ENCODE measurements at regions not wholly inside any gene's neighbourhood (a gene's known extent, or its start where the extent isn't known, plus 50 kb on each side); places are given as distances from the start of the nearest gene placed in this dataset.
"Not testable (repeated sequence)": the region's sequence is repeated elsewhere in the genome, so short reads cannot be mapped to it uniquely, and the experiment has no call there.

DNA sequence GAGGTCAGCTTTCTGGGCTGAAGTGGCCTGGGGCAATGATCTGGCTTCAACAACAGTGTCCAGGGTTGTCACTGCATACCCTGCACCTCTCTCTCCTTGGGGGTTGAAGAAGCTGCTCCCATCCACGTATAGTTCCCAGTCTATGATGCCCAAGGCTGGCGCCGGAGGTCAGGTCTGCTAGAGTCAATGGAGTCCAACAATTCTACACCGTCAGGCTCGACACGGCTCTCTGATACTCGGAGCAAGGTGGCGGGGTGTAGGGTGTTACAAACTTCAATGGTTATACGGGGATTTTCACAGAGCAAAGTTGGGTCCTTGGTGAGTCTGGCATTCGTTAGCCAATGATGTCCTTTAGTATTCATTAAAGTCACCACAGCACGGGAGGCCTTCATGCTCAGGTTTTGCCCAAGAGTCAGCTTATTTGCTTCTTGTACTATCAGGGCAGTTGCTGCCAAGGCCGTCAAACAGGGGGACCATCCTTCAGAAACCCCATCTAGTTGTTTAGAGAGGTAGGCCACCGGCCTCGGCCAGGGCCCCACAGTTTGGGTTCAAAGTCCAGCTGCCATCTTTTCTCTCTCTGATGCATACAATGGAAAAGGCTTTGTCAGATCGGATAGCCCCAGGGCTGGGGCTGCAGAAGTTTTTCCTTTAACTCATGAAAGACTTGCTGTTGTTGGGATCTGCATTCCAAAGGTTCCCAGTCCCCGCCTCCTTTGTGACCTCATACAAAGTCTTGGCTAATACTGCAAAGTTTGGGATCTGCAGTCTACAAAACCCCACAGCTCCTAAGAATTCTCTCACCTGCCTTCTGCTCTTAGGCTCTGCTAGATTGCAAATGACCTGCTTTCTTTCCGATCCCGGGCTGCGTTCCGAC is 128.1 kb downstream of the ADRA2C start:
- H3K27me3 ChIP-seq (ENCODE audit: low read length); H3K9me2 ChIP-seq (replicated peaks; ENCODE audit: insufficient read depth, low read length); H3K27ac ChIP-seq (ENCODE audit: low read length); H3K4me1 ChIP-seq (ENCODE audit: low read length); H4K20me1 ChIP-seq (ENCODE audit: insufficient read depth, low read depth, low read length); H3K9ac ChIP-seq (ENCODE audit: low read length); H3K4me2 ChIP-seq (ENCODE audit: low read depth, low read length, poor library complexity, severe bottlenecking); H3K9me3 ChIP-seq (ENCODE audit: low read length); H3K4me3 ChIP-seq (ENCODE audit: low read length); H3K79me2 ChIP-seq (ENCODE audit: low read length); DNase-seq; H3K36me3 ChIP-seq (ENCODE audit: insufficient read depth, low read length); H2AFZ ChIP-seq (ENCODE audit: low read length): not testable (repeated sequence)

- Histone ChIP-seq H3K9me2 (replicated peaks; ENCODE audit: insufficient read depth, low read length) (no peaks in the 10 kb centered on the region), H3K36me3 (ENCODE audit: insufficient read depth, low read length) (no peaks in the 10 kb centered on the region), H3K4me2 (ENCODE audit: low read depth, low read length, poor library complexity, severe bottlenecking) (no peak overlapping the region), H3K27ac (ENCODE audit: low read length) (no peak overlapping the region), H3K9ac (ENCODE audit: low read length) (no peak overlapping the region), H2AFZ (ENCODE audit: low read length) (no peak overlapping the region), H3K9me3 (ENCODE audit: low read length) (no peaks in the 10 kb centered on the region), H3K79me2 (ENCODE audit: low read length) (no peaks in the 10 kb centered on the region), H3K4me3 (ENCODE audit: low read length) (no peak overlapping the region), H3K4me1 (ENCODE audit: low read length) (no peaks in the 10 kb centered on the region), H3K27me3 (ENCODE audit: low read length) (no peaks in the 10 kb centered on the region), H4K20me1 (ENCODE audit: insufficient read depth, low read depth, low read length) (no peaks in the 10 kb centered on the region)
- no peak for DNase-seq
Measured at GRCh38 chr4:3896441-3896840, 130.3 kb downstream of the ADRA2C start.

DNA sequence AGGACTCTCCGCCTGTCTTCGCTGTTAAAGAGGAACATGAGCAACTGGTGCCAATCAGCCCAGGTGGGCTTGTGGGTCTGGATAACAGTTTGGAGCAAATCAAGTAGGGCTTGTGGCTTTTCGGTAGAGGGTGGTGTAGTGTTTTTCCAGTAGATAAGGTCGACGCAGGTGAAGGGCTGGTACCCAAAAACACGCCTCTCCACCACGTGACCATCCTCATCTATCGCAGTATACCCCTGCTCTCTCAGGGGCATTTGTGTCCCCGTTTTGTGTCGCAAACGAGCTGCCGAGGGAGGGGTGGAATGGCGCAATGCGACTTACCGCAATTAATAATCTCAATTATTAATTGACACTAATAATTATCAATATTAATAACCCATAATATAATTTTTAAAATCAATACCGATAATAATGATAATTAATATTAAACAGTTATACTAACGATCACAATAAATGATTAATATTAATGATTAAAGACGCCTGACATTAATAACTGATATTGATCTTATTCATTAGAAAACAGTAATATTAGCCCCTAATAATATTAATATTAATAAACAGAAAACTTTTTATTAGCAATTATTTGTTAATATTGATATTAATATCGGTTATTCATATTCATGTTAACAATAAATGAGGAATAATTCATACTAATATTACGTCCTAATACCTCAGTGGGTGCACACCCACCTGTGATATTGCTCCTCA is 130.8 kb downstream of the ADRA2C start:
- H2AFZ ChIP-seq (ENCODE audit: low read length); H3K27me3 ChIP-seq (ENCODE audit: low read length); H3K27ac ChIP-seq (ENCODE audit: low read length); H4K20me1 ChIP-seq (ENCODE audit: insufficient read depth, low read depth, low read length); H3K4me2 ChIP-seq (ENCODE audit: low read depth, low read length, poor library complexity, severe bottlenecking); H3K9me2 ChIP-seq (replicated peaks; ENCODE audit: insufficient read depth, low read length); H3K9me3 ChIP-seq (ENCODE audit: low read length); H3K36me3 ChIP-seq (ENCODE audit: insufficient read depth, low read length); DNase-seq; H3K9ac ChIP-seq (ENCODE audit: low read length); H3K4me1 ChIP-seq (ENCODE audit: low read length); H3K4me3 ChIP-seq (ENCODE audit: low read length); H3K79me2 ChIP-seq (ENCODE audit: low read length): not testable (repeated sequence)

- H3K4me3 ChIP-seq (ENCODE audit: low read length): no peak overlapping the region
- H3K4me1 ChIP-seq (ENCODE audit: low read length): no peaks in the 10 kb centered on the region
- no peak overlapping the region for H3K4me2 ChIP-seq (ENCODE audit: low read depth, low read length, poor library complexity, severe bottlenecking)
- H3K9me2 ChIP-seq (replicated peaks; ENCODE audit: insufficient read depth, low read length): no peaks in the 10 kb centered on the region
- H3K27ac ChIP-seq (ENCODE audit: low read length): no peak overlapping the region
- no peaks in the 10 kb centered on the region for H4K20me1 ChIP-seq (ENCODE audit: insufficient read depth, low read depth, low read length)
- DNase-seq: no peak
- no peaks in the 10 kb centered on the region for H3K36me3 ChIP-seq (ENCODE audit: insufficient read depth, low read length)
- H3K9me3 ChIP-seq (ENCODE audit: low read length): no peaks in the 10 kb centered on the region
- no peak overlapping the region for H2AFZ ChIP-seq (ENCODE audit: low read length)
- no peak overlapping the region for H3K9ac ChIP-seq (ENCODE audit: low read length)
- H3K27me3 ChIP-seq (ENCODE audit: low read length): no peaks in the 10 kb centered on the region
- no peaks in the 10 kb centered on the region for H3K79me2 ChIP-seq (ENCODE audit: low read length)
Measured at GRCh38 chr4:3898098-3898497, 131.9 kb downstream of the ADRA2C start.

- not testable (repeated sequence) for H3K9ac ChIP-seq (ENCODE audit: low read length); H3K36me3 ChIP-seq (ENCODE audit: insufficient read depth, low read length); H3K27ac ChIP-seq (ENCODE audit: low read length); H4K20me1 ChIP-seq (ENCODE audit: insufficient read depth, low read depth, low read length); H3K4me1 ChIP-seq (ENCODE audit: low read length); H2AFZ ChIP-seq (ENCODE audit: low read length); H3K27me3 ChIP-seq (ENCODE audit: low read length); H3K9me3 ChIP-seq (ENCODE audit: low read length); H3K4me3 ChIP-seq (ENCODE audit: low read length); H3K79me2 ChIP-seq (ENCODE audit: low read length); DNase-seq; H3K9me2 ChIP-seq (replicated peaks; ENCODE audit: insufficient read depth, low read length); H3K4me2 ChIP-seq (ENCODE audit: low read depth, low read length, poor library complexity, severe bottlenecking)
Measured at GRCh38 chr4:3898928-3899327, 132.7 kb downstream of the ADRA2C start.

DNA sequence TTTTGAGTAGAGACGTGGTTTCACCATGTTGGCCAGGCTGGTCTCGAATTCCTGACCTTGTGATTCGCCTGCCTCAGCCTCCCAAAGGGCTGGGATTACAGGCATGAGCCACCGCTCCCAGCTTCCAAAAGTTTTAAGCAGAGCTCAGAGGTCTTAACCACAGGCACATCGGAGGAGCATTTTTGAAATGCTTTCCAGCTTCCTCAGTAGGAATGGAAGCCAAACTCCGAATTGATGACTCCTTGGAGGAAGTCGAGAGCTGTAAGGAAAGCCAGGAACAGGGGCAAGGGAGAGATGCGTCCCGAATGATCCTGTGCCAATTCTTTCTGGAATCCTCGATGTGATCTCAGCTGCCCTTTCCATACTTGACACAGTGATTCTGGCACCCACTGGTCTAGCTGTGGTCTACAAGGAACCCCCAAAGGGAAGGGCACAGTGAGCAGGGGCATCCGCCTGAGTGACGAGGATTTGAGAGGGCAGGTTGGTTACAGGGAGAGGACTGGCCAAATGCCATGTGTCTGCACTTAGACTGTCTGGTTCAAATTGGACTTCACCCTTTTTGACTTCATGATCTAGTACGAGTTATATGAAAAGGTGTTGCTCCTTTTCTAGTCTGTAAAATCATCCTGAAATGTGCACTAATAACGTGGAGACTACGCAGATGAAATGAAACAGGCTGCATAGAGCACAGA is 138.2 kb downstream of the ADRA2C start:
- not testable (repeated sequence) for H4K20me1 ChIP-seq (ENCODE audit: insufficient read depth, low read depth, low read length); H3K4me3 ChIP-seq (ENCODE audit: low read length); H3K36me3 ChIP-seq (ENCODE audit: insufficient read depth, low read length); H3K27ac ChIP-seq (ENCODE audit: low read length); H3K4me2 ChIP-seq (ENCODE audit: low read depth, low read length, poor library complexity, severe bottlenecking); H3K9me2 ChIP-seq (replicated peaks; ENCODE audit: insufficient read depth, low read length); H3K9ac ChIP-seq (ENCODE audit: low read length); DNase-seq; H3K79me2 ChIP-seq (ENCODE audit: low read length); H3K9me3 ChIP-seq (ENCODE audit: low read length); H3K27me3 ChIP-seq (ENCODE audit: low read length); H2AFZ ChIP-seq (ENCODE audit: low read length); H3K4me1 ChIP-seq (ENCODE audit: low read length)

DNA sequence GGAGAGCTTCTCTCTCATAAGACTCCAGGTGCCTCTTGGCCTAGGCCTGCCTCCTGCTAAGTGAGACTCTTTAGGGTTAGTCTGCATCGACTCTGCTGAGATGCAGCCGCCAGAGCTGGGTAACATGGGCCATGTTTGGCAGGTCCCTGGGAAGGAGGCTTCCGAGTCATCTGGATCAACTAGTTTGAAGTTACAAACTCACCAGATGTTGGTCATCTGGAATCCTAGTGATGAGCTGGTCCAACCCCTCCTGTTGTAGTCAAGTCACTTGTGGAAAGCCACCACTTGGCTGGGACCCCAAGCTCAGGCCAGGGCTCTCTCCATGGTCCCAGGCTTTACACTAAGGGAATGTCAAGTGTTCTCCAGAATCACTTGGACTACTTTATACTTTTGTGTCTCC is 143.4 kb downstream of the ADRA2C start:
- H3K9ac ChIP-seq (ENCODE audit: low read length); H3K9me3 ChIP-seq (ENCODE audit: low read length); H3K4me3 ChIP-seq (ENCODE audit: low read length): not testable (repeated sequence)

GRCh38 chr4:3910161-3910950 is 144.2 kb downstream of the ADRA2C start:
- H3K4me3 ChIP-seq (ENCODE audit: low read length): not testable (repeated sequence)

More for the DNA sequence above, 143.4 kb downstream of the ADRA2C start:
- not testable (repeated sequence) for H3K27me3 ChIP-seq (ENCODE audit: low read length); H3K4me2 ChIP-seq (ENCODE audit: low read depth, low read length, poor library complexity, severe bottlenecking); H4K20me1 ChIP-seq (ENCODE audit: insufficient read depth, low read depth, low read length); H3K4me1 ChIP-seq (ENCODE audit: low read length); DNase-seq; H3K9me2 ChIP-seq (replicated peaks; ENCODE audit: insufficient read depth, low read length); H2AFZ ChIP-seq (ENCODE audit: low read length); H3K79me2 ChIP-seq (ENCODE audit: low read length); H3K36me3 ChIP-seq (ENCODE audit: insufficient read depth, low read length); H3K27ac ChIP-seq (ENCODE audit: low read length)

More at GRCh38 chr4:3910161-3910950, 144.2 kb downstream of the ADRA2C start:
- H3K36me3 ChIP-seq (ENCODE audit: insufficient read depth, low read length); H3K4me2 ChIP-seq (ENCODE audit: low read depth, low read length, poor library complexity, severe bottlenecking); H3K4me1 ChIP-seq (ENCODE audit: low read length); H3K79me2 ChIP-seq (ENCODE audit: low read length); H3K9me2 ChIP-seq (replicated peaks; ENCODE audit: insufficient read depth, low read length); H2AFZ ChIP-seq (ENCODE audit: low read length); H3K9ac ChIP-seq (ENCODE audit: low read length); H3K27ac ChIP-seq (ENCODE audit: low read length); DNase-seq; H4K20me1 ChIP-seq (ENCODE audit: insufficient read depth, low read depth, low read length); H3K9me3 ChIP-seq (ENCODE audit: low read length); H3K27me3 ChIP-seq (ENCODE audit: low read length): not testable (repeated sequence)

Data from Karpas-422 (cell line).